ENCODE measurements at regions not wholly inside any gene's neighbourhood (a gene's known extent, or its start where the extent isn't known, plus 50 kb on each side); places are given as distances from the start of the nearest gene placed in this dataset.

DNA sequence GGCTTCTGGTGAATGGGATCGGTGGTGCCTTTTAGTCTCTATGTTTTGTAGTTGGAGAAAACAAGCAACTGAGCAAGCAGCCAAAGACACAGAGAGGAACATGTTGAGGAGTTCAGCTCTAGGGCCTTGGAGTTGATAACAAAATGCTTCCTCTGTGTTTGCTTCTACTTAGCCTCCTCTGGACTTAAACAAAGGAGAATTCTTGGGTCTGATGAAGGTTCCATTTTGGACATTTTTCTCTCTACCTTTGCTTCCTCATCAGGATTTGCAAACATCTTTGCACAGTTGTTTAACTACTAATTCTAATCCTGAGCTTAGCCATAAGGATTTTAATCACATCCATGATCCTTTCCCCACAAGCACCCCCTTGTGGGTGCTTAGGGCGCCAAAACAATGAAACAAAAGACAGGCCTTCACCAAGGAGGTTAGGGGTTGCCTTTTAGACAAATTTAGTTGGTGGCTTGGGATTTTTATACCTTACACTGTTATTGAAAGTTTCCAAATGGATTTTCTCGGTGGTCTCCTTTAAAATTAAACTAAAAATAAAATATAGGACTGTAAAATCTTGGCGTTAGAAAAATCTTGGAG lies 148.5 kb upstream of the SATB2 start:
- Histone ChIP-seq H3K36me3 (no peaks in the 10 kb centered on the region), H3K4me1 (no peaks in the 10 kb centered on the region), H3K27me3 (no peaks in the 10 kb centered on the region), H3K9me3 (no peaks in the 10 kb centered on the region), H3K4me3 (no peak overlapping the region), H3K27ac (no peak overlapping the region)
- TF ChIP-seq, protein P1, sequence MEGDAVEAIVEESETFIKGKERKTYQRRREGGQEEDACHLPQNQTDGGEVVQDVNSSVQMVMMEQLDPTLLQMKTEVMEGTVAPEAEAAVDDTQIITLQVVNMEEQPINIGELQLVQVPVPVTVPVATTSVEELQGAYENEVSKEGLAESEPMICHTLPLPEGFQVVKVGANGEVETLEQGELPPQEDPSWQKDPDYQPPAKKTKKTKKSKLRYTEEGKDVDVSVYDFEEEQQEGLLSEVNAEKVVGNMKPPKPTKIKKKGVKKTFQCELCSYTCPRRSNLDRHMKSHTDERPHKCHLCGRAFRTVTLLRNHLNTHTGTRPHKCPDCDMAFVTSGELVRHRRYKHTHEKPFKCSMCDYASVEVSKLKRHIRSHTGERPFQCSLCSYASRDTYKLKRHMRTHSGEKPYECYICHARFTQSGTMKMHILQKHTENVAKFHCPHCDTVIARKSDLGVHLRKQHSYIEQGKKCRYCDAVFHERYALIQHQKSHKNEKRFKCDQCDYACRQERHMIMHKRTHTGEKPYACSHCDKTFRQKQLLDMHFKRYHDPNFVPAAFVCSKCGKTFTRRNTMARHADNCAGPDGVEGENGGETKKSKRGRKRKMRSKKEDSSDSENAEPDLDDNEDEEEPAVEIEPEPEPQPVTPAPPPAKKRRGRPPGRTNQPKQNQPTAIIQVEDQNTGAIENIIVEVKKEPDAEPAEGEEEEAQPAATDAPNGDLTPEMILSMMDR (IDR thresholded peaks at IDR 0.05) = no peak
- no peak for TF ChIP-seq POLR2A (IDR thresholded peaks at IDR 0.05)
- 57% methylated on average over 4 of the region's 4 CpGs for WGBS (ENCODE audit: insufficient coverage, low coverage, low lambda C conversion rate, missing lambda C conversion rate)
- ATAC-seq (no peak), DNase-seq (no peak)
- intact Hi-C loops (cut with DNase I) = no loop called here

DNA sequence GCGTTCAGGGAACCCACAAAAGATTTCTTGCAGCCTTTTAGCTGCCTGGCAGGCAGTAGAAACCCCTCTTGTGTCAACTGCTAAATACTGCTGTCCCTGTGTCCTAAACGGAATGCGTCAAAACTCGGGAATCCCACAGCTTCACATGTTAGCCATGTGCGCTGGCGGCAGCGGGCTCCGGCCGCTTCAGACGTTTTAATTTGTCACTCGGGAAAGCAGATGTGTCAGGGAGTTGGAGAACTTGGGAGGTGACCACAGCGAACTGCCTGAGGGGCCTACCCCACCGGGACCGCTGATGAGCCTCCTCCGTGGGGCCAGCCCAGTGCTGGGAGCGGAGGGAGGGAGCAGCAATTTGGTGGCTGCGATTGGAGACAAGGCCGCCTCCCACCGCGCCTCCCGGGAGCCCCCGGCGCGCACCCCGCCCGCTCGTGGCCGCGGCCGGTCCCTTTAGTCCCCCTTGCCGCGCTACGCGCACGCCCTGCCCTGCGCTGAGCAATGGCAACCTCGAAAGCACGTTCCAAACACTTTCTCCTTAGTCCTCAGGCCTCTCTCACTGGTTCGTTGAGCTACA lies 146.1 kb upstream of the SATB2 start:
- DNase-seq (no peak), ATAC-seq (peak in 1 of 4 donors; percentile 30)
- no peaks in the 10 kb centered on the region for H3K27me3 ChIP-seq
- H3K27ac ChIP-seq = no peak overlapping the region
- no peaks in the 10 kb centered on the region for H3K36me3 ChIP-seq
- H3K4me1 ChIP-seq = no peaks in the 10 kb centered on the region
- 42% methylated on average over 12 of the region's 39 CpGs for WGBS (ENCODE audit: insufficient coverage, low coverage, low lambda C conversion rate, missing lambda C conversion rate)
- H3K9me3 ChIP-seq = no peaks in the 10 kb centered on the region
- intact Hi-C loops (cut with DNase I) = no loop called here
- no peak overlapping the region for H3K4me3 ChIP-seq
- TF ChIP-seq, protein P1 (IDR thresholded peaks at IDR 0.05) = no peak
- TF ChIP-seq POLR2A (IDR thresholded peaks at IDR 0.05) = no peak

DNA sequence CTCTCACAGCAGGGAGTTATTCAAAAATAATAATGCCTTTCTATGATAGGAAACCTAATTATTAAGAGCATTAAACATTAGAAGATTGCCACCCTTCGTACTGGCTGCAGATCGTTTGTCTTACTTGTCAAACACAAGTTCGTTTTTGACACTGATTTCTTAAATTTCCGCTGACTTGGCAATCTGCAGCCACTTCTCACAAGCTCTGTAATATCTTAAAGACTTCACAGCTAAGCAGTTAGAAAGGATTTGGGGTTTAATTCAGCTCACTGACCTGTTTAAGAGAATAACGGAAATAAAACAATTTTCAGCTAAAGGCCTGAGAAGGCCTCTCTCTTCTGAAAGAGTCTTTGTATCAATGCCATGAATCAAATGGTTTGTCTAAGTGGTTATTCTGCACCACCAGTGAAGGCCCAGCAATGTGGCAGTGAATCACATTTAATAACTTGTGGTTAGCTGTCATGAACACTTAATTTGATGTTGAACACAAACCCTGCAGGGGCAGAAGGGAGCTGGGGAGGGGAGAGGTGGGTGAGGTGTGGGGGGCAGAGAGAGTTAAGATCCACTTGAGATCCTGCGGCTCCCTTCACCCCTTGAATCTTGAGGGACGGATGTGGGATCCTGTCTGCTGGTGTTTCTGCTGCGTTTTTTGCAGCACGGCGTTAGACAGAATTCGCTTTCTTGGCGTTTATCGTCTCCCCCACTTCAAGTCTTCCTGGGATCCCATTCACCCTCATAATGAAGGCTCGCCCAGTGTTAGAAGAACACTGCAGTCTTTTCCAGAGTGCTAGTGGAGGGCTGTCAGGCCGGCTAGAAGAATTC lies 145.4 kb upstream of the SATB2 start:
- no peaks in the 10 kb centered on the region for H3K9me3 ChIP-seq
- no peaks in the 10 kb centered on the region for H3K27me3 ChIP-seq
- no peak overlapping the region for H3K27ac ChIP-seq
- no peak overlapping the region for H3K4me3 ChIP-seq
- no peaks in the 10 kb centered on the region for H3K36me3 ChIP-seq
- WGBS (ENCODE audit: insufficient coverage, low coverage, low lambda C conversion rate, missing lambda C conversion rate) = 79% methylated on average over 14 of the region's 15 CpGs
- no peak for TF ChIP-seq POLR2A (IDR thresholded peaks at IDR 0.05)
- TF ChIP-seq, protein P1 (IDR thresholded peaks at IDR 0.05) = no peak
- DNase-seq = no peak
- H3K4me1 ChIP-seq = no peaks in the 10 kb centered on the region
- no peak for ATAC-seq
- intact Hi-C loops (cut with DNase I) = no loop called here

DNA sequence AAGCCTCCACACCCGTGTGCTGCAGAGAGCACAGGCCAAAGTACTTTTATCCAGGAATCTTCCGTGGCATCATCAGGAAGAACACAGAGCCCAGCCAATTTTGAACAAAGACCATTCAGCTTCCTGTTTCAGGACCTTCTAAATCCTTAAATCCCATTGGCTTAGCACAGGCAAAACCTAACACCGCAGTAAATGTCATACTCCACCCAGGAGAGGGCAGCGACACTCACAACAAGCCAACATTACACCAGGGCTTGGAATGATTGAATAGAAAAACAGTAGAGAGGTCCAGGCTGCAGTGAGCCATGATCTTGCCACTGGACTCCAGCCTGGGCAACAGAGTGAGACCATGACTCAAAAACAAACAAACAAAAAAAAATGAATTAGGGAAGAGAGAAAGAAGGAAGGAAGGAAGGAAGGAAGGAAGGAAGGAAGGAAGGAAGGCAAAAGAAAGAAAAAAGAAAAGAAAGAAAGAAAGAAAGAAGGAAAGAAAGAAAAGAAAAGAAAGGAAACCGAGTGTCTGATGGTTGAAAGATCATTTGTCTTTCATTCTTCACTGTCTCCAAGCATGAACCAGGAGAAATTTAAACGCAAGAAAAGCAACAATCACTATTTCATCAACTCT lies 144.6 kb upstream of the SATB2 start:
- H3K4me3 ChIP-seq = no peak overlapping the region
- no peaks in the 10 kb centered on the region for H3K36me3 ChIP-seq
- ATAC-seq (peak; percentile 44 to 60 (median 59)), DNase-seq (no peak)
- WGBS (ENCODE audit: insufficient coverage, low coverage, low lambda C conversion rate, missing lambda C conversion rate) = 60% methylated on average over 6 of the region's 6 CpGs
- TF ChIP-seq, protein P1 (IDR thresholded peaks at IDR 0.05) = peak in 2 of 4 donors; percentile 11
- TF ChIP-seq POLR2A (IDR thresholded peaks at IDR 0.05) = no peak
- intact Hi-C loops (cut with DNase I) = no loop called here
- H3K4me1 ChIP-seq = no peaks in the 10 kb centered on the region
- no peak overlapping the region for H3K27ac ChIP-seq
- no peaks in the 10 kb centered on the region for H3K9me3 ChIP-seq
- no peaks in the 10 kb centered on the region for H3K27me3 ChIP-seq

All from right lobe of liver (tissue), 6 donors.